ENCODE measurements at regions not wholly inside any gene's neighbourhood (a gene's known extent, or its start where the extent isn't known, plus 50 kb on each side); places are given as distances from the start of the nearest gene placed in this dataset.
A peak's percentile ranks its signal among the peaks of the same experiment; 100 is the strongest.

DNA sequence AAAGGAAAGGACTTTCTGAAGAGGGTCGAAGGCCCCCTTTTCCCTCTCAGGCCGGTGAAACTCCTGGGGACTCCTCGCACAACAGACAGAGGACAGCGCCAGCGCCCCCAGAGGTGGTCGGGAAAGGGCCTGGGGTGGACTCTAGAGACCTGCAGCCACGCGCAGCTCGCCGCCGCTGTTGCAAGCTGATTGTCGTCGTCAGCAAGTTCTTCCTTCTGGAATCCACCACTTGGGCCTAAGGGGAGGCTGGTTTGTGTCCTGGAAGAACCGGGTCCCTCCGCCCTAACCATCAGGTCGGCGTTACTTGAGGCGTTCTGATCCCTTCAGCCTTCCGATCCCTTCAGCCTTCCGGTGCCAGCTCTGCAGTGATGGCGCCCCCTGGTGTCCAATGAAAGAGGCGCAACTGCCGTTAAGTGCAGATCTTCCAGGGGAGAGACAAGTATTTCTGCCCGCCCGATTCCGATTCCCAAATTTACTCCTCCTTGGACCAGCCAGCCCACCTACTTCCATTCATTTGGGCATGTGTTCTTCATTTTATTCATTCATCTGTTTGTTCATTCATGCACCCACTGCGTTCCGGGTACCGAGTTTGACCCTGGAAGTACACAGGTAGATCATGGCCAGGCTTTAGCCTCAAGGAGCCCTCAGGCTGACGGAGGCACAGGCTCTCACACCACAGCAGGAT is 77.2 kb upstream of the SLC6A11 start:
- intact Hi-C loops (cut with DNase I): loop anchor here (1.0 kb wide), 1 partner anchor 395 kb away; no protein-coding TSS in a partner anchor
- no peaks in the 10 kb centered on the region for H3K9me3 ChIP-seq
- H3K4me3 ChIP-seq: no peak overlapping the region

DNA sequence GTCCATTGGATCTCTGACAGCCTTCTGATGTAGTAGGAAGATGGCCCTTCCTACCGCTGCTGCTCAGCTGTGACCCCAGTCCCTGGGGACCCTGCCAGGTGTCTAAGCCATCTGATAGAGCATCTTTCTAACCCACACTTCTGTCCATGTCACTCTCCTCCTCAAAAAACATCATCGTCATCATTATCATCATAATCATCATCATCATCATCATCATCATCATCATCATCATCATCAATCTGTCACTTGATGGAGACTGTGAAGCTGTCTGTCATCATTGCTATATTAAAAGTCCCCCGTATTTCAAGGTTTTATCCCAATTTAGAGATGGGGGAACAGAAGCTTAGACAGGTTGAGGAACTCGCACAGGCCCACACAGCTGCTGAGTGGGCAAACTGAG is 75.1 kb upstream of the SLC6A11 start:
- no peak for TF ChIP-seq POLR2AphosphoS5 (IDR thresholded peaks at IDR 0.05)
- TF ChIP-seq POLR2A (IDR thresholded peaks at IDR 0.05): no peak
- TF ChIP-seq, protein P1, sequence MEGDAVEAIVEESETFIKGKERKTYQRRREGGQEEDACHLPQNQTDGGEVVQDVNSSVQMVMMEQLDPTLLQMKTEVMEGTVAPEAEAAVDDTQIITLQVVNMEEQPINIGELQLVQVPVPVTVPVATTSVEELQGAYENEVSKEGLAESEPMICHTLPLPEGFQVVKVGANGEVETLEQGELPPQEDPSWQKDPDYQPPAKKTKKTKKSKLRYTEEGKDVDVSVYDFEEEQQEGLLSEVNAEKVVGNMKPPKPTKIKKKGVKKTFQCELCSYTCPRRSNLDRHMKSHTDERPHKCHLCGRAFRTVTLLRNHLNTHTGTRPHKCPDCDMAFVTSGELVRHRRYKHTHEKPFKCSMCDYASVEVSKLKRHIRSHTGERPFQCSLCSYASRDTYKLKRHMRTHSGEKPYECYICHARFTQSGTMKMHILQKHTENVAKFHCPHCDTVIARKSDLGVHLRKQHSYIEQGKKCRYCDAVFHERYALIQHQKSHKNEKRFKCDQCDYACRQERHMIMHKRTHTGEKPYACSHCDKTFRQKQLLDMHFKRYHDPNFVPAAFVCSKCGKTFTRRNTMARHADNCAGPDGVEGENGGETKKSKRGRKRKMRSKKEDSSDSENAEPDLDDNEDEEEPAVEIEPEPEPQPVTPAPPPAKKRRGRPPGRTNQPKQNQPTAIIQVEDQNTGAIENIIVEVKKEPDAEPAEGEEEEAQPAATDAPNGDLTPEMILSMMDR (IDR thresholded peaks at IDR 0.05): no peak
- no peaks in the 10 kb centered on the region for H3K4me1 ChIP-seq (replicated peaks)
- no peak for DNase-seq (ENCODE audit: low spot score)
- no peaks in the 10 kb centered on the region for H3K9me3 ChIP-seq
- peaks cover 6% of the 10 kb centered on the region for H3K27me3 ChIP-seq (replicated peaks; ENCODE audit: insufficient read depth)
- no peak overlapping the region for H3K27ac ChIP-seq
- intact Hi-C loops (cut with DNase I): no loop called here
- H3K36me3 ChIP-seq: no peaks in the 10 kb centered on the region
- WGBS: 67% methylated on average over 4 of the region's 4 CpGs
- H3K4me3 ChIP-seq: no peak overlapping the region

More for the DNA sequence above, 77.2 kb upstream of the SLC6A11 start:
- H3K27me3 ChIP-seq (replicated peaks; ENCODE audit: insufficient read depth): peaks cover 6% of the 10 kb centered on the region
- DNase-seq (ENCODE audit: low spot score): peak; percentile 62
- H3K4me1 ChIP-seq (replicated peaks): no peaks in the 10 kb centered on the region
- no peaks in the 10 kb centered on the region for H3K36me3 ChIP-seq
- H3K27ac ChIP-seq: no peak overlapping the region
- TF ChIP-seq POLR2AphosphoS5 (IDR thresholded peaks at IDR 0.05) (peak; percentile 16), POLR2A (IDR thresholded peaks at IDR 0.05) (no peak)
- TF ChIP-seq, protein P1 (IDR thresholded peaks at IDR 0.05): peak; percentile 65 to 84 (median 78)
- 7% methylated on average over 30 of the region's 30 CpGs for WGBS

DNA sequence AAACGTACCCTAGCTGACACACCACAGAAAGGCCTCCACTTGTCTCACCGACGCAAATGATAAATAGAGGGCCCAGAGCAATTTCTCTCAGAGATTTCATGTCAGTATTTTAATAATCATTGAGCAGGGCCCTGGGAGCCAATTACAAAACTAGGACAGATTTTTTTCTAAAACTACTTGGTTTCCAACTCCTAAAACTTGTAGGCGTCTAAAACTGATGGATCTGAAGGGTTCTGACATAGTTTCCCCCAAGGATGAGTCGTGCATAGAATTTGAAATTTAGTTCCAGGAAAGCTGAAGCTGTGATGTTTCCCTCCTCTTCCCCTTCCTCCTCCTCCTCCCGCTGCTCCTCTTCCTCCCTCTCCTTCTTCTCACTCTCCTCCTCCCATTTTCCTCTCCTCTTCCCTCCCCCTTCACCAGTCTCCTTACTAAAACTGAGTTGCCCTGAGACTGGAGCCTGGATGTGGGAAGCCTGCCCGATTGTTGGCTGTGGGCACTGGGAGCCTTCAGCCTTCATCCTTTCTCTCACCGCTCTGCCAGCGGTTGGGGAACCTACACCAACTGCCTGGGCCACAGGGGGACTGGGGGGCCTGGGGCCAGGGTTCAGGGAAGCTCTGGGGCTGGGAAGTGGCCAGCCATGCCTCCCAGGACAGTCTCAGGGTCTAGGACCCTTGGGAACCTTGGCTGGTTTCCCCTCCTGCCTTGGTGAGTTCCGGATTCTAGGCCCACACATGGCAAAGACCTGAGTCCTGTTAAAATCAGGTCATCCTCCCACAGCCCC is 73.9 kb upstream of the SLC6A11 start:
- intact Hi-C loops (cut with DNase I): no loop called here

DNA sequence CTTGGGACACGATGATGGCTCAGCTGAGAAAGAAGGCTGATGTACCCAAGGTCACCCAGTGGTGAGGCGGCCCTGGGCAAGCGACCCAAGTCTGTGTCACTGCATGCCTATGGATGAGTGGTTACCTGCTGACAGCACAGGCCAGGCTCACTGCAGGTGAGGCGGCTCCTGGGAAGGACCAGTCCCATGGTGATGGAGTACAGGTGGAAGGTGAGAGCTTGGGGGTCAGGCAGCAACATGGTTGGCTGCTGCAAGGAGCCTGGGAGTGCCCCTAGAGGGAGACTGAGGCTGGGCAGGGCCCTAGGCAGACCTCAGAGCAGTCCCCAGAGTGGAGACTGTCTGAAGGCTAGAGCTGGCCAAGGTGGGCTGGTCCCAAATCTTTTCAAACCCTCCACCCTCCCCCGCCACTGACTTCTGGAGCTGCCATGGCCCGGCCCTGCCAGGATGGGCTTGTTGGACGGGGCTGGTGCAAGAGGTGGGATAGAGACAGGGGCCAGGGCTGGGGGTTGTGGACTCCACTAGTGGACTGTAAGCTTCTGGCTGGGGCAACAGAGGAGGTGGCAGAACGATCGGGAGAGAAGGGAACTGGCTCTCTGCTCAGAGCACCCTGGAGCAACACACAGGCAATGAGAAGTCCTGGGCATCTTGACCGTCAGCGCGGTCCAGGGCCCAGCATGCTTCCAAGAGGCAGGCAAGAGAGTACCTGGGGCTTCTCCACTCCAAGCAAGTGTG is 72.5 kb upstream of the SLC6A11 start:
- Histone ChIP-seq H3K9me3 (no peaks in the 10 kb centered on the region), H3K4me1 (replicated peaks) (no peaks in the 10 kb centered on the region), H3K36me3 (no peaks in the 10 kb centered on the region), H3K27ac (no peak overlapping the region), H3K27me3 (replicated peaks; ENCODE audit: insufficient read depth) (peaks cover 6% of the 10 kb centered on the region), H3K4me3 (no peak overlapping the region)
- intact Hi-C loops (cut with DNase I): no loop called here
- WGBS: 82% methylated on average over 11 of the region's 12 CpGs
- TF ChIP-seq POLR2AphosphoS5 (IDR thresholded peaks at IDR 0.05) (no peak), POLR2A (IDR thresholded peaks at IDR 0.05) (no peak)
- TF ChIP-seq, protein P1 (IDR thresholded peaks at IDR 0.05): no peak
- no peak for DNase-seq (ENCODE audit: low spot score)

More for the DNA sequence above, 73.9 kb upstream of the SLC6A11 start:
- no peak for DNase-seq (ENCODE audit: low spot score)
- WGBS: 79% methylated on average over 10 of the region's 10 CpGs
- Histone ChIP-seq H3K4me3 (no peak overlapping the region), H3K9me3 (no peaks in the 10 kb centered on the region), H3K36me3 (no peaks in the 10 kb centered on the region), H3K27ac (no peak overlapping the region), H3K27me3 (replicated peaks; ENCODE audit: insufficient read depth) (peaks cover 6% of the 10 kb centered on the region), H3K4me1 (replicated peaks) (no peaks in the 10 kb centered on the region)
- TF ChIP-seq POLR2A (IDR thresholded peaks at IDR 0.05) (no peak), POLR2AphosphoS5 (IDR thresholded peaks at IDR 0.05) (no peak)
- TF ChIP-seq, protein P1 (IDR thresholded peaks at IDR 0.05): no peak

Data from prostate gland (tissue), 2 donors.